GM12878 (cell line): ENCODE measurements at regions not wholly inside any gene's neighbourhood (a gene's known extent, or its start where the extent isn't known, plus 50 kb on each side); places are given as distances from the start of the nearest gene placed in this dataset.

Experiments used
- ATAC-seq: fragments of 200-7000 bp; cut with Tn5 transposase; 3 replicates; pipeline ENCODE4 v1.9.1; 2020; ENCODE audit warnings: mild to moderate bottlenecking, moderate library complexity
- BruUV-seq: library from RNA; stranded (reverse); fragments of 400-500 nt; replicated peaks from 2 replicates; lab custom pipeline; 2021; lab: Mats Ljungman, UMichigan
- CTCF ChIA-PET: fragments of 300-600 bp; sonication (Branson Sonifier 250); formaldehyde crosslinking; extraction: SDS; loops from one replicate; lab custom pipeline; 2021; ENCODE audit warnings: inconsistent platforms; lab: Yijun Ruan, JAX
- POLR2A ChIA-PET: fragments of 350-600 bp; formaldehyde crosslinking; extraction: SDS; loops from one replicate; lab custom pipeline; 2021; ENCODE audit warnings: inconsistent platforms; lab: Charles Lee
- RAD21 ChIA-PET: fragments of 300-600 bp; sonication (Branson Sonifier 250); formaldehyde crosslinking; loops from one replicate; lab custom pipeline; 2023; ENCODE audit warnings: antibody characterized with exemption; ENCODE audit not compliant: unreplicated experiment; lab: Charles Lee
- SMC1A ChIA-PET: fragments of 300-600 bp; sonication (Branson Sonifier 250); formaldehyde crosslinking; loops from one replicate; lab custom pipeline; 2023; ENCODE audit not compliant: unreplicated experiment, uncharacterized antibody; lab: Charles Lee
- DNase-seq: peaks from one replicate; pipeline ENCODE4 v3.0.0-alpha.2; 2011; ENCODE audit warnings: low read depth, low spot score
- FAIRE-seq: peaks from 3 replicates; lab custom pipeline; 2011; peaks lifted over from hg19 to GRCh38; lab: Jason Lieb, UNC
- H2AFZ ChIP-seq: 2 replicates; pipeline ENCODE4 v1.6.0; 2011; ENCODE audit warnings: low read depth, low read length, control low read depth; ENCODE audit not compliant: control insufficient read depth
- H3K27ac ChIP-seq: 2 replicates; pipeline ENCODE4 v1.5.1; 2011; ENCODE audit warnings: control low read depth; ENCODE audit not compliant: control insufficient read depth, insufficient read depth
- H3K27me3 ChIP-seq, 2 experiments: replicated peaks in 1 of 2; 2 replicates each; pipeline versions ENCODE4 v1.6.0 to v1.6.1; 2011; ENCODE audit warnings: low read length in 1 of 2; ENCODE audit not compliant: control insufficient read depth in 2 of 2, insufficient read depth in 2 of 2
- H3K36me3 ChIP-seq, 2 experiments: 2 replicates each; pipeline ENCODE4 v1.5.1; 2011; ENCODE audit warnings: low read length in 1 of 2; ENCODE audit not compliant: control insufficient read depth in 2 of 2, insufficient read depth in 2 of 2
- H3K4me1 ChIP-seq: 2 replicates; pipeline ENCODE4 v1.6.1; 2011; ENCODE audit warnings: mild to moderate bottlenecking, low read length, moderate library complexity, mixed read lengths; ENCODE audit not compliant: control insufficient read depth, insufficient read depth
- H3K4me2 ChIP-seq: 2 replicates; pipeline ENCODE4 v1.6.0; 2011; ENCODE audit warnings: control low read depth; ENCODE audit not compliant: control insufficient read depth, insufficient read depth
- H3K4me3 ChIP-seq: fragments of 200-600 bp; sonication (generic); 2 replicates; pipeline ENCODE4 v1.5.1; 2016
- H3K79me2 ChIP-seq: 2 replicates; pipeline ENCODE4 v1.6.0; 2011; ENCODE audit warnings: low read length; ENCODE audit not compliant: control insufficient read depth, insufficient read depth
- H3K9ac ChIP-seq: 2 replicates; pipeline ENCODE4 v1.8.0; 2011; ENCODE audit warnings: low read length, control low read depth, mixed read lengths; ENCODE audit not compliant: control insufficient read depth, insufficient read depth
- H3K9me3 ChIP-seq: replicated peaks from 3 replicates; pipeline ENCODE4 v1.5.1; 2011; ENCODE audit warnings: mild to moderate bottlenecking, low read length; ENCODE audit not compliant: control insufficient read depth, insufficient read depth
- H4K20me1 ChIP-seq: 2 replicates; pipeline ENCODE4 v1.6.0; 2011; ENCODE audit not compliant: control insufficient read depth, insufficient read depth
- BCL11A ChIP-seq: IDR thresholded peaks from 2 replicates; pipeline ENCODE4 v1.6.1; 2011; ENCODE audit warnings: low read depth, low read length
- EP300 ChIP-seq, 2 experiments: fragments of 150-350 bp in 1 of 2; IDR thresholded peaks; 2 replicates each; pipeline ENCODE4 v1.6.1; 2011 to 2012; ENCODE audit warnings: low read depth in 2 of 2, low read length in 2 of 2, borderline replicate concordance in 1 of 2, improper control_type of control experiment in 1 of 2, inconsistent platforms in 1 of 2; ENCODE audit not compliant: control insufficient read depth in 1 of 2
- KDM1A ChIP-seq: fragments of 200-600 bp; sonication (generic); IDR thresholded peaks from 2 replicates; pipeline ENCODE4 v1.6.1; 2016; ENCODE audit warnings: borderline replicate concordance
- MXI1 ChIP-seq: fragments of 150-350 bp; IDR thresholded peaks from 2 replicates; pipeline ENCODE4 v1.6.1; 2011; ENCODE audit warnings: low read depth, mild to moderate bottlenecking, inconsistent platforms, low read length, improper control_type of control experiment
- NR2C1 ChIP-seq: fragments of 450-650 bp; IDR thresholded peaks from 2 replicates; pipeline ENCODE4 v1.6.1; 2017; ENCODE audit warnings: antibody characterized with exemption, mild to moderate bottlenecking, moderate library complexity
- RUNX3 ChIP-seq: IDR thresholded peaks from 2 replicates; pipeline ENCODE4 v1.6.1; 2012; ENCODE audit warnings: low read length, inconsistent platforms
- WRNIP1 ChIP-seq: IDR thresholded peaks from 2 replicates; pipeline ENCODE4 v1.6.1; 2011; ENCODE audit warnings: low read depth, low read length, improper control_type of control experiment, borderline replicate concordance
- ZNF207 ChIP-seq: fragments of 450-650 bp; IDR thresholded peaks from 2 replicates; pipeline ENCODE4 v1.6.1; 2014; ENCODE audit warnings: antibody characterized with exemption, mild to moderate bottlenecking, borderline replicate concordance
- WGBS: methylation state at CpG from one replicate; pipeline ENCODE4 v1.1.6; 2016; ENCODE audit warnings: low lambda C conversion rate; ENCODE audit not compliant: insufficient replicate concordance, insufficient coverage; ENCODE audit errors: missing lambda C conversion rate; 5-methylcytosine and 5-hydroxymethylcytosine counted together
- in situ Hi-C: fragments of 300-500 bp; cut with MboI; formaldehyde crosslinking; loops from 9 replicates; pipeline ENCODE4 v1.14.3; 2018; ENCODE audit warnings: mixed read lengths
- intact Hi-C: fragments of 100-400 bp; cut with micrococcal nuclease; formaldehyde crosslinking; loops from one replicate; pipeline ENCODE4 v1.14.2; 2022; ENCODE audit not compliant: unreplicated experiment
- TF ChIP-seq, protein P1 (sequence below): IDR thresholded peaks from 2 replicates; pipeline ENCODE4 v1.6.1; 2011; ENCODE audit warnings: low read depth, low read length, improper control_type of control experiment, borderline replicate concordance
- TF ChIP-seq, protein P2 (sequence below): fragments of 450-650 bp; IDR thresholded peaks from 2 replicates; pipeline ENCODE4 v1.6.1; 2018; ENCODE audit warnings: borderline replicate concordance, mild to moderate bottlenecking; ENCODE audit not compliant: partially characterized antibody

DNA sequence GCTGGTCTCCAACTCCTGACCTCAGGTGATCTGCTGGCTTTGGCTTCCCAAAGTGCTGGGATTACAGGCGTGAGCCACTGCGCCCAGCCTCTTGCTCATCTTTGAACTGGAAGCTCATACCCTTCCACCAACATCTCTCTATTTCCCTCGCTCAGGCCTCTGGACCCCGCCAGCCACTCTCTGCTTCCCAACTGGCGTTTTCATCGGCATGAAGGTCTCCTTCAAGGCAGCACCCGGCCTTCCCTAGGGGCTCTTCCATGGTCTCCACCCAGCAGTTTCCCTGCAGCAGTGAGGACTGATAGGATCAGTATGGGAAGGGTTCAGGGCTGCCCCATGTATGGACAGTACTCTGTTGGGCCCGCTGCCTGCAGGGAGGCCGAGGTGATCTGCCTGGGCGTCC, 65.8 kb upstream of the HS6ST1 start:
- TF ChIP-seq EP300 (IDR thresholded peaks at IDR 0.05; ENCODE audit: borderline replicate concordance in 1 of 2, control insufficient read depth in 1 of 2, low read depth in 2 of 2, low read length in 2 of 2): no peak
- TF ChIP-seq MXI1: no peak
- no peak for TF ChIP-seq ZNF207
- TF ChIP-seq, protein P1, sequence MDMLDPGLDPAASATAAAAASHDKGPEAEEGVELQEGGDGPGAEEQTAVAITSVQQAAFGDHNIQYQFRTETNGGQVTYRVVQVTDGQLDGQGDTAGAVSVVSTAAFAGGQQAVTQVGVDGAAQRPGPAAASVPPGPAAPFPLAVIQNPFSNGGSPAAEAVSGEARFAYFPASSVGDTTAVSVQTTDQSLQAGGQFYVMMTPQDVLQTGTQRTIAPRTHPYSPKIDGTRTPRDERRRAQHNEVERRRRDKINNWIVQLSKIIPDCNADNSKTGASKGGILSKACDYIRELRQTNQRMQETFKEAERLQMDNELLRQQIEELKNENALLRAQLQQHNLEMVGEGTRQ: no peak
- TF ChIP-seq, protein P2, sequence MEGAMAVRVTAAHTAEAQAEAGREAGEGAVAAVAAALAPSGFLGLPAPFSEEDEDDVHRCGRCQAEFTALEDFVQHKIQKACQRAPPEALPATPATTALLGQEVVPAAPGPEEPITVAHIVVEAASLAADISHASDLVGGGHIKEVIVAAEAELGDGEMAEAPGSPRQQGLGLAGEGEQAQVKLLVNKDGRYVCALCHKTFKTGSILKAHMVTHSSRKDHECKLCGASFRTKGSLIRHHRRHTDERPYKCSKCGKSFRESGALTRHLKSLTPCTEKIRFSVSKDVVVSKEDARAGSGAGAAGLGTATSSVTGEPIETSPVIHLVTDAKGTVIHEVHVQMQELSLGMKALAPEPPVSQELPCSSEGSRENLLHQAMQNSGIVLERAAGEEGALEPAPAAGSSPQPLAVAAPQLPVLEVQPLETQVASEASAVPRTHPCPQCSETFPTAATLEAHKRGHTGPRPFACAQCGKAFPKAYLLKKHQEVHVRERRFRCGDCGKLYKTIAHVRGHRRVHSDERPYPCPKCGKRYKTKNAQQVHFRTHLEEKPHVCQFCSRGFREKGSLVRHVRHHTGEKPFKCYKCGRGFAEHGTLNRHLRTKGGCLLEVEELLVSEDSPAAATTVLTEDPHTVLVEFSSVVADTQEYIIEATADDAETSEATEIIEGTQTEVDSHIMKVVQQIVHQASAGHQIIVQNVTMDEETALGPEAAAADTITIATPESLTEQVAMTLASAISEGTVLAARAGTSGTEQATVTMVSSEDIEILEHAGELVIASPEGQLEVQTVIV: no peak
- TF ChIP-seq WRNIP1: no peak
- no peak for TF ChIP-seq BCL11A
- TF ChIP-seq KDM1A: no peak
- TF ChIP-seq RUNX3: no peak
- TF ChIP-seq NR2C1: no peak
- TF ChIP-seq, all 136 proteins: peak for 0
- RAD21 ChIA-PET: no interaction called here
- no peak for FAIRE-seq

More for the DNA sequence above, 65.8 kb upstream of the HS6ST1 start:
- ChIA-PET CTCF (no interaction called here), POLR2A (interaction anchor here (0.7 kb wide), 1 partner anchor 1363 kb away, joined by 4 read pairs; no protein-coding TSS in a partner anchor), SMC1A (no interaction called here)
- no peak for DNase-seq
- intact Hi-C loops (no loop called here), in situ Hi-C loops (no loop called here)
- ATAC-seq: no peak
- BruUV-seq: no TSS peak
- no peak overlapping the region for H3K27ac ChIP-seq
- H3K4me2 ChIP-seq: no peak overlapping the region
- H2AFZ ChIP-seq: no peak overlapping the region
- peaks cover 0 to 3% of the 10 kb centered on the region in 2 experiments; a peak in 2 of 4 replicates for H3K27me3 ChIP-seq
- H3K9me3 ChIP-seq: no peaks in the 10 kb centered on the region
- no peak overlapping the region for H3K9ac ChIP-seq
- no peaks in the 10 kb centered on the region for H3K79me2 ChIP-seq
- no peaks in the 10 kb centered on the region for H3K4me1 ChIP-seq
- WGBS: 39% methylated on average over 10 of the region's 10 CpGs
- H3K36me3 ChIP-seq: no peaks in the 10 kb centered on the region
- no peak overlapping the region for H3K4me3 ChIP-seq
- H4K20me1 ChIP-seq: no peaks in the 10 kb centered on the region
